KG1 (cell line): ENCODE measurements at regions not wholly inside any gene's neighbourhood (a gene's known extent, or its start where the extent isn't known, plus 50 kb on each side); places are given as distances from the start of the nearest gene placed in this dataset.

ENCODE experiments used
- DNase-seq: peaks from one replicate; lab custom pipeline; 2025; lab: John Stamatoyannopoulos, UW

DNA sequence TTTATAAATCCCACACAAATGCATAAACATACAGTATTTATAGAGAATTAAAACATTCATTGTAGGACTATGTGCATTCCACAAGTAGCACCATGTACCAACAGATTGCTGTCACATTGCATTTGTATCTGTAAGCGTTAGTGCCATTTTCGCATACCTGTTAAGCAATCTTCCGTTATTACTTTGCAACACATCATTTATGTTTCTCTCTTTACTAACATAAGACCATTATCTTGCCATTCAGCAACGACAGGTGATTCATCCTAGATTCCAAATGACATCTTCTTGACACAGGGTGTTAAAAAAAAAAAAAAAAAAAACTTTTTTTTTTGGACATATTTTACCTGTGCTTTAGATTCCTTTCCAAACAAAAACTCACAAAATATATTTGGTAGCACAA lies 511.8 kb downstream of the ELAVL2 start:
- no peak for DNase-seq

DNA sequence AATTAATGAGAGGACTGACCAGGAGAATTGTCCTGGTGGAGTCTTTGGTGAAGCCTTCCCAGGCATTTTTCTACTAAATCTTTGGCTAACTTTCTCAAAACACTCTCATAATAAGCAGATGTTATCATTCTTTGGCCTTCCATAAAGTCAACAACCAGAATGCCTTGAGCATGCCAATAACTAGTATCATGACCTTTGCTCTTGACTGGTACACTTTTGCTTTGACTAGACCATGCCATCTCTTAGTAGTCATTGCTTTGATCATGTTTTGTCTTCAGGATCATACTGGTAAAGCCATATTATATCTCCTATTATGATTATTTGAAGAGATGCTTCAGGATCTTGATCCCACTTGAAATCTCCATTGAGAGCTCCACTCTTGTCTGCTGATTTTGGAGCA lies 506.9 kb downstream of the ELAVL2 start:
- no peak for DNase-seq

DNA sequence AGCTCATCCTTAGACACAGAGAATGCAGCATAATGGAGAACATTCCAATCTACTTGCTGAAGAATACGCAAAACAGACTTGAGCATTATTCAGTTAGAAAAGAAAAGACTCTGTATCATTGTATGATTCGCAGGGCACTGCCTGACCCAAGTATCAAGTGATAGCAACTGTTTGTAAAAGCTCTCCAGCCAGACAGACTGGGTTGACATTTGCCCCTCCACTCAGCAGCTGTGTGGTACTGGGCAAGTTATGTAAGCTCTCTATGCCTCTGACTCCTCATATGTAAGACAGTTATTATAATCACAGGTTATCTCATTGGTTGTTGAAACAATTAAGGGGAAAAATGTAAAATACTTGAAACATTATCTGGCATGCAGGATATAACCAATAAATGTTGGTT lies 505.0 kb downstream of the ELAVL2 start:
- DNase-seq, result no peak

DNA sequence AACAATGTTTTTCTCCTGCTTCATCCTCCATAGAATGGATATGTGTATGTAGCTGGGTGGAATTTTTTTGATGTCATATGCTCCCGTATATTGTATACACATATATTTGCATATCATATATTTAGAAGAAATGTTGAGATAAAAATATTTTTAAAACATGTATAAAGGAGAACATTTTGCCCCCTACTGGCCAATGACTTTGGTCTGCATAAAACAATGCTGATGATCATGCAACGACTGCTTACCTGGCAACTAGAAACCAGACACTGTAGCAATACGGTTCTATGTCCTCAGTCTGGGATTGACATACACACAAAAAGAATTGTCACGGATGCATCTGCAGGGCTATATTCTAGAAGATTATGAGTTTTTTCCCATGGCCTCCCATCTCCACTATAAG lies 503.6 kb downstream of the ELAVL2 start:
- no peak for DNase-seq

DNA sequence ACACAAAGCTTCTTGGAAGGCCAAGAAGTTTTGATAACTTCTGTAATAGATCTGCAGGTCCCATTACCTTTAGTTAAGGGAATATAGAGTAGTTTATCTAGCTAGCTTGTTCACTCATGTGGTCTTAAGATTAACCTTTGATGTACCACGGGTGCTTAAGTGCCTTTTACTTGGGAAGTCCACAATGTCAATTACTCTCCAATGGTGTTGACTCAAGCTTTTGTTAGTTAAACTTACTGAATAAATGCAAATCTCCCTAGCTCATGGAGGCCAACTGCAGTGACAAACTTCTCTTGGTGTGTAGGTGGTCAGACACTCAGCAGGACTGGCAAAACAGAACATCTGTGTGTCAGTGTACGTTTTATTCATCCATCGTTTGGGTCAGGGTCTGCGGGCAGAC lies 501.5 kb downstream of the ELAVL2 start:
- DNase-seq, result no peak

DNA sequence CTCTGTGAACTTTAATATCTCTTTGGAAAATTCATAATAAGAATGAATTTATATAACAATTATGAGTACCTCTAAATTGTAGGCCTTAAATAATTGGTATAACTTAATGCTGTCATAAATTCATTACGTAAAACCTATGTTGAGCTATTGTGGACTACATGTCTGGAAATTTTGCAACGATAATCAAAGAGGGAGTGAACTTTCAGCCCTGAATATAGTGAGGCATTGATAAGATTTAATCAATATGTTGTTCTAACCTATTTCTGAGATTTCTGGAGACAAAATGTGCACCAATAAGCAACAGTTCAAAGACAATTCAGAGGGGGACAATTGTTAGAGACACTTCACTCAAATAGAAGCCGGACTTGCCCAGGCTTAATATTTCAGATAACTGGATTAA lies 499.4 kb downstream of the ELAVL2 start:
- DNase-seq, result no peak

DNA sequence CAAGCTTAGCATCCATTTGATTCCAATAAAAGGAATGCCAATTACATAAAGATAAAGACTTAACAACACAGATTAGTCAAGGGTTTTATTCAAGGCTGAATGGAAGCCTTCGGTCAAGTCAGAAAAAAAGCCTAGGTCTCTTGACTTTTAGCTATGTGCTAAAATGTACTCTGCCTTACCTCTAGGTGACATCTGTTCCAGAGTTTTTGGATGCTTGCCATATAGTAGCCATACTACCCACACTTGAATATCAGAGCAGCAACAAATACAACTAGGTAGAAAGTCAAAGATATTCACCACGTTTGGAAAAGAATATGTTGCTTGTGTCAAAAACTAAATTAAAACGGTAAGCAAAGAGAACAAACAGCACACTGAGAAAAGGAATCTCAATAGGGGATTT lies 484.7 kb downstream of the ELAVL2 start:
- DNase-seq, result no peak

DNA sequence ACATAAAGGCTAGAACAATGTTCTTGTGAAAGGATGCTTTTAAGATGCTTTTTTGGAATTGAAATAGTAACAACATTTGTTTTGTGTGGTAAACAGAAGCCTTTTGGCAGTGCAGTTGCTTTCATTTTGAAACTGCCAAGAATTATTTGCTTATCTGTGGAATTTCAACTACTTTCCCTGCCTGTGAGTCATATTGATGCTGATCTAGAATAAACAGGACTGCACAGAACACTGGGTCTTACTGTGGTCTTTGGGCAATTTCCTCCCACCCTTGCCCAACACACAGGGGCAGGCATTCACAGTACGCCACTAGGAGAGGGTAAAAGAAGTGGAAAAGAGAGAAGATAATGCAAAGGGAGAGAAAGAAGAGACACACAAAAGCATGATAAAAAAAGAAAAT lies 483.7 kb downstream of the ELAVL2 start:
- no peak for DNase-seq

DNA sequence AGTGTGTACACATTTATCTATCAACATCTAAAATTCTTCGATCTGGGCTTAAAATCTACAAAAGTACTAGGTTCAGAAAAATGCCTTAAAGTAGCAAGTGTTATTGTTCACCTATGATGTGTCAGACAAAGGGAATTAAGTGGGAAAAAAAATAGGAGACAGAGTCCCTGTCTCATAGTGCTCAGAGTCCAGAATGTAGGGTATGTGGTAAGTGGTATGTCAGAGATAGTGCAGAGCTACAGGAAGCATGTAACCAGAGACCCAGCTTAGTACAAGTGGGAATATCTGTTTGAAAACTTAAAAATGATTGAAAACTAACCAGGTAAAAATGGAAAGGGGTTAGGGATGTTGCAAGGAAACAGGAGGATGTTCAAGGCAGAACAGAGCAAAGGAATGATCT lies 482.8 kb downstream of the ELAVL2 start:
- no peak for DNase-seq

DNA sequence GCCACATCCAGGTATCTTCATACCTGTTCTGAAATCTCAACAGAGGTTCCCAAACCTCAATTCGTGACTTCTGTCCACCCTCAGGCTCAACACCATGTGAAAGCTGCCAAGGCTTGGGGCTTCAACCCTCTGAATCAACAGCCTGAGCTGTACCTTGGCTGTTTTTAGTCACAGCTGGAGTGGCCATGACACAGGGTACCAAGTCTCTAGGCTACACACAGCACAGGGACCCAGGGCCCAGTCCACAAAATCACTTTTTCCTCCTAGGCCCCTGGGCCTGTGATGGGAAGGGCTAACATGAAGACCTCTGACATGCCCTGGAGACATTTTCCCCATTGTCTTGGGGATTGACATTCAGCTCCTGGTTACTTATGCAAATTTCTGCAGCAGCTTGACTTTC lies 464.9 kb downstream of the ELAVL2 start:
- DNase-seq, result no peak

DNA sequence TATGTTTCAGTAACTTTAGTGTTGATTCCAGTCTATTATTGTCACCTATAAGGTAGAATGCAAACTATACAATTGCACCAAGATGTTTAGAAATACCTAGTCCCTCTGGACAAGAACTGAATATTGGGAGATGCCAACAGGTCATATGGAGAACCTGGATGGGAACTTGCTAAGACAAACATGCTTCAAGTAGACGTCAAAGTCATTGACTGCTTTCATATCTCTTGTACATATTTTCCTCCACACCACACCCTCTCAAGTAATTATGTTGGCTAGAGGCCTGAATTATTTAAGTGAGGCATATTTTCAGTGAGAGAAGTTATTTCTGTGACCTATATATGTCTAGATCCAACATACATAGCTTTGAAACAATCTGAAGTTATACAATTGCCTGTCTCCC lies 453.3 kb downstream of the ELAVL2 start:
- DNase-seq, result no peak

DNA sequence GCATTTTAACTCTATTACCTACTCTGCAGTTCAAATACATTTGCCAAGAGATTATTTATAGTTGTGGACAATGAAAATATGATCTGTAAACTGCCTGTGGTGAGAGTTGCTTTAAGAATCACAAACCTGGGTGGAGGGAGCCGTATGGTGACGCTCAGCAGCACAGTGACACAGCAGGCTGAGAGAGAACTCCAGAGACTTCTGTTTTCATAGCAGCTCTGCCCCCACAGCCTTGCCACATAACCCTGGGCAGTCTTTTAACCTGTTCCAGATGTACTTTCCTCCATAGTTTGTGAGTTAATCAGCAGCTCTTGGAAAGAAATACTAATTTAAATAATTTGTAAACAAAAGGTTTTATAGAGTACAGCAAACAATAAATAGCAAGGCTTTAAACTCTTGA lies 450.5 kb downstream of the ELAVL2 start:
- no peak for DNase-seq

DNA sequence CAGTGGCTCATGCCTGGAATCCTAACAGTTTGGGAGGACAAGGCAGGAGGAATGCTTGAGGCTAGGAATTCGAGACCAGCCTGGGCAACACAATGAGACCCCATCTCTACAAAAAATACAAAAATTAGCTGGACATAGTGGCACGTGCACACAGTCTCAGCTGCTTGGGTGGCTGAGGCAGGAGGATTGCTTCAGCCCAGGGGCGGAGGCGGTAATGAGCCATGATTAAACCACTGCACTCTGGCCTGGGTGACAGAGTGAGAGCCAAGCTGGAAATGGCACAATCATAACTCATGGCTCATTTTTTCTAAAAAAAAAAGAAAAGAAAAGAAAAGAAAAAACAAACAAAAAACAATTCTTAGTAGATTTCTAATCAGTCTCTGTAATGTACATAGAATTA lies 446.2 kb downstream of the ELAVL2 start:
- no peak for DNase-seq

DNA sequence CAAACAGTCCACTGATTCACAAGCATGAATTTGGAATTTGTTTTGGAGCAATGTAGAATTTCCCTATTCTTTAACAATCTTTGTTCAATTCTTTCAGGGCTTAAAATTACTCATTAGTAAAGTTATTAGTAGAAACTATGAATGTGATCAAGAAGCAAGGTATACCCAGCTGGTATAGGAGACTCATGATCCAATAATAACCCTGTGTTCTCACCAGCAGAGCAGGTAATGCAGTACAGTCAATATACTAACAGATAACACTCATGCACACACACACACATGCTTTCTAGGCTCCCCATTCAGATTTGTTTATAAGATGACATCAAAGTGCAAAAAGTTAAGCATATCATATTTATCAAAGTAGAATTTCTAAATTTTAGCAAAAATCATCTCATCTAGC lies 445.2 kb downstream of the ELAVL2 start:
- DNase-seq, result no peak

DNA sequence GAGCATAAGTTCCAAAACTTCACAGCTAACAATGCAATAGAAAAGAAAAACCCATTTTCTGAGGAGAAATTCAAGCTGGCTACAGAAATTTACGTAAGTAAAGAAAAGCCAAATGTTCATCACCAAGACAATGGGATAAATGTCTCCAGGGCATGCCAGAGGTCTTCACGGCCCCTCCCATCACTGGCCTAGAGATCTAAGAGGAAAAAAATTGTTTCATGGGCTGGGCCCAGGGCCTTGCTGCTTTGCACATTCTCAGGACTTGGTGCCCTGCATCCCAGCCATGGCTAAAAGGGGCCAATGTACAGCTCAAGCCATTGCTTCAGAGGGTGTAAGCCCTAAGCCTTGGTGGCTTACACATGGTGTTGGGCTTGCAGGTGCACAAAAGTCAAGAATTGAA lies 443.6 kb downstream of the ELAVL2 start:
- no peak for DNase-seq

DNA sequence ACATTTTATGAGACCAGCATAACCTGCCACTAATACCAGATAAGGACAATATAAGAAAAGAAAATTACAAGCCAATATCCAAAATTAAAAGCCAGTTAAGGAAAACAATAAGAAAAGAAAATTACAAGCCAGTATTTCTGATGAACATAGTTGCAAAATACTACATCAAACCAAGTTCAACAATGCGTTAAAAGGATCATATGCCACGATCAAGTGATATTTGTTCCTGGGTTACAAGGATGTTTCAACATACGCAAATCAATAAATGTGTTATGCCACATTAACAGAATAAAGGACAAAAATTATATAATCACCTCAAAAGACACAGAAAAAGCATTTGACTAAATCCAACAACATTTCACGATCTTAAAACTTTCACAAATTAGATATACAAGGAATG lies 431.9 kb downstream of the ELAVL2 start:
- no peak for DNase-seq

DNA sequence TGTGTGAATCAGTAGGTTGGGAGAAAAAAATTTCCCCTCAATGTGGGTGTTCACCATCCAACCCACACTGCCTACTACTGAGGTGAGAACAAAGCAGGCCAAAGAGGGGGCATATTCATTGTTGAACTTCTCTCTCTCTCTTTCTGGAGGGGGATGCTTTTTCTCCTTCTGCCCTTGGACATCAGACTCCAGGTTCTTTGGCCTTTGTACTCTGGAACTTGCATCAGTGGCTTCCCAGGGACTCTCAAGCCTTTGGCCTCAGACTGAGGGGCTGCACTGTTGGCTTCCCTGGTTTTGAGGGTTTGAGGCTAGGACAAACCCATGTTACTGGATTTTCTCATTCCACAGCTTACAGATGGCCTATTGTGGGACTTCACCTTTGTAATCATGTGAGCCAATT lies 417.2 kb downstream of the ELAVL2 start:
- no peak for DNase-seq

DNA sequence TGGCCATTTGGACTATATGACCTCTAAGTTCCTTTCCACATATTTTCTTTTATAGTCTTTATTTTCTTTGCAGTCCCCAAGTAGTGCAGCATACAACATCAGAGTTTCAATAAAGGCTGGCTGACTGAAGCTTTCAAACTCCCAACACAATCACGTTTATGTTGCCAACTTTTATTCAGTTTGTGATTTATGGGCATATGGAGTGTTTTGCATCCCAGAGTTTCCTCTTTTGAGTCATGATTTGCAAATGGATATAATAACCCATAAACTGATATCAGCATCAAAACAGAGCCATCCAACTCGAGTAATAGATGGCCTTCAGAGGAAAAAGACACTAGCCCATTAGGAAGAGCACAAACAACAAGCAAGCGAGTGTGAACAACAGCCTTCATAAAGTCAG lies 414.0 kb downstream of the ELAVL2 start:
- no peak for DNase-seq

DNA sequence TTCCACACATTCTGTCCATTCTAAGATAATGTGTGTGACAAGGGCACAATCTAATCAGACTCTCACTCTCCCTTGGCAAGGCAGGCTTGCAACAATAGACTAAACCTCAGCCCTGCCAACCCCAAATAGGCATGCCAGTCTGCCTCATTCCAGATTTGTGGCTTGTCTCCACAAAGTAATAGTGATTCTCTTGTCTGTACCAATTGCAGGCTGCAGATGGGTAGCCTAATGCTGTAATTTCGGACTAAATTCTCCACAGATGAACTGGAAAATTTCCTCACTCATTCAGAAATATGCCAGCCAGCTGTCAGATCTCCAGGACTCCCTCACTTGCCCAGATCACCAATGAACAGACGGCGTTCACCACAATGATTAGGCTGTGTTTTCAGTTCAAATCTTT lies 413.6 kb downstream of the ELAVL2 start:
- no peak for DNase-seq

DNA sequence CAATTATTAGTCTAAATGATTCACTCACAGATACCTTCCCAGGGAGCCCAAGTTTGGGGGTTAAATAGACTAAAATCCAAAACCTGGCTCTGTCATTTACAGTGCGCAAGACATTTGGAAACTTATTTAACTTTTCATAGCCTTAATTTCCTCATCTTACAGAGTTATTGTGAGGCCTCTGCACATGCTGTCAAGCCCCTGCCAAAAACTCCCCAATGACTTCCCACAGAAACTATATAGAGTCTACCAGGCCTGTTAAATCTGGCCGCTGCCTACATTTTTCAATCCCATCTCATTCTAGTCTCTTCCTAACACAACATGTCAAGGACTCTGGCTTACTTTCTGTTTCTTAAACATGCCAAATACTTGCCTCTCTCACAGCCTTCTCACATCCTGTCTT lies 412.5 kb downstream of the ELAVL2 start:
- DNase-seq, result no peak

DNA sequence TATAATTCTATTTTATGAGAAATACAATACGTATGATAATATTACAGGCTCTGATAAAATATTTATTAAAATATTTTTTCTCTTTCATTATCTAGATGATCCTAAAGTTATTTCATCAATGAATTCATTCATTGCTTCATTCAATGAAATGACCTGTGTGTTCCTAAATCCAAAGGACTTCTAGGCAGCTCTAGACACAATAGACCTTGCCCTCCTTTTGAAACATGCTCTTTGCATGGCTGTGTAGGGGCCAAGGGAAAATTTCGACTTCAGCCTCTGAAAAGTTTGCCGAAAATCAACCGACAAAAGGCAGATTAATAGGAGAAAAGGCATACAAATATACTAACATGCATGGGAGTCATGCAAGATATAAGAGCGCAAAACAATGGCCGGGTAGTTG lies 402.0 kb downstream of the ELAVL2 start:
- DNase-seq, result no peak

DNA sequence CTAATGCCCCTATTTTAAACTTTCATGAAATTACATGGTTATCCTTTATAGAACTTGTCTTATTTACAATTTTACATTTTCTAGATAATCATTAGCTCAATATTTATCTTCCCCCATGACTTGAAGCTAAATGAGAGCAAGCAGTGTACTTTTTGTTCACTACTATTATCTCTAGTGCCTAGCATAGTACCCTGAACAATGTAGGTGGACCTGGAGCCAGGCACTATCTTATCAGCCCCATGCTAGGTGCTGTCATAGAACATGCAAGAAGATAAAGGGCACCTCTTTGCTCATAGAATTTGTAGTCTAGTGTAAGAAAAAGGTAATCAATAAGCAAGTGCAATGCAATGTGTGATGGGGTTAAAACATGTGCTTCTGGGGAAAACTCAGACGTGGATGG lies 399.9 kb downstream of the ELAVL2 start:
- no peak for DNase-seq

DNA sequence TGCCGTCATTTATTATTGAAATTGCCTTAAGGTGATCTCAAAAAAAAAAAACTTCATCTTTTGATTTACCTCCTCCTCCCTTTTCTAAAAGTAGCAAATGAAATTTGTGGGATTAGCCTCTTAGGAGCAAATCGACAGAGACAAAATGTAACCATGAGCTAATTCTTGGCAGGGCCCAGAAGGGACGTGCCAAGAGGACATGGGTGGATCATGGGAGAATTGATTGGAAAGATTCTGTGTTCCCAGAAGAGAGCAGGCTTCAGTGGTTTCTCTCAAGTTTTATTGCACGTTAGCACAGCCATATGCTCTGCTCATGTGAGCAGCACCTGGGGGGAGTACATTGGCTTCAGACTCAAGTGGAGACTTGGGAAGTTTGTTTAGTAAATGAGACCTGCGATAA lies 394.6 kb downstream of the ELAVL2 start:
- no peak for DNase-seq

DNA sequence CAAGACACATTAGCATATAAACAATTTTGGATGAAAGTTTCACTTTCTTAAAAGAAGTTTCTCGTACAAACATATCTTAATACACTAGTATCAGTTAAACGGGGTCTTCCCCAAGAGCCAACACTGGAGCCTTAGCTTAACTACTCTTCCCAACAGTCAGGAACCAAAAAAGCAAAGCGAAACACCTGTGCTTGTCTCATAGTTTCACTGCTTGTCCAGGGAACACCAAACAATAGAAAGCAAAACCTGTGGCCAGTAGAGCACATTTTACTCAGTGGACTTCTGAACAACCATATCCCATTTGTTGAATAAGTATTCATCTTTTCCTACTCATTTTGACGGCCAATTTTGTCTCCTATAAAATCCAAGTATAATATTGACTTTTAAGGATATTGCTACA lies 391.4 kb downstream of the ELAVL2 start:
- no peak for DNase-seq

DNA sequence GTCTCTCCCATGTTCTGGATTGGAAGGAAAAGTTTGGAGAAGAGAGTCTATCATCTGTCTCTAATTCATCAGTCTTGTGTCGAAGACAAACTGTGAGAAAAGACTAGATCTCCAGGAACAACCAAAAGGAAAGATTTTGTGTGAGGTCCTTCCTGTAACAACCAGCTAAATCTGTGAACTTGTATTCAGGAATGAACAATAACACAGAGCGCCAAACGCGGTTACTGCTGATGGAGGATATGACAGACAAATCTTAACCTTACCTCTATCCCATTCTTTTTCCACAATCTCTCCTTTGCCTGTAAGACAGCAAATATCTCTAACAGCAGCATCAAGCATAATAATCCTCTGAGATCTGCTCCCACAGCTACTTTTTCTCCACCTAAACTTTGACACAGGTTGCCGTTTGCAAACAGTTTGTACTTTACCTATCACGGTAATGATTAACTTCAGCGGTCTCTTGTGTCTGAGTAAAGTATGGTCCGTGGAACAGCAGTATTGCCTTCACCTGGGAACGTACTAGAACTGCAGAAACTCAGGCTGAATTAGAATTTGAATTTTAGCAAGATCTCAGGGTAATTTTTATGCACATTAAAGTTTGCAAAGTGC lies 387.6 kb downstream of the ELAVL2 start:
- no peak for DNase-seq
